NOMO-1 (cell line): ENCODE measurements at regions not wholly inside any gene's neighbourhood (a gene's known extent, or its start where the extent isn't known, plus 50 kb on each side); places are given as distances from the start of the nearest gene placed in this dataset.

Experiments used
- DNase-seq, 2 experiments: peaks; one replicate each; lab custom pipeline; 2025; ENCODE audit not compliant: unreplicated experiment in 2 of 2; lab: John Stamatoyannopoulos, UW

GRCh38 chr1:59135761-59136255, 161.1 kb upstream of the FGGY start:
- no peak for DNase-seq

GRCh38 chr1:59136541-59137275, 160.2 kb upstream of the FGGY start:
- peak; percentile 44 to 52 for DNase-seq

- DNase-seq, result no peak
Measured at GRCh38 chr1:59137276-59137615, 159.6 kb upstream of the FGGY start.

- no peak for DNase-seq
Measured at GRCh38 chr1:59137968-59138367, 158.9 kb upstream of the FGGY start.

- DNase-seq, result peak; percentile 16 to 60
Measured at GRCh38 chr1:59138402-59138801, 158.5 kb upstream of the FGGY start.

GRCh38 chr1:59139396-59139795, 157.5 kb upstream of the FGGY start:
- DNase-seq, result no peak

- DNase-seq, result no peak
Measured at GRCh38 chr1:59141267-59141863, 155.5 kb upstream of the FGGY start.

GRCh38 chr1:59142311-59143132, 154.4 kb upstream of the FGGY start:
- DNase-seq, result no peak

- DNase-seq, result peak in 1 of 2 experiments; percentile 35
Measured at GRCh38 chr1:59143133-59143487, 153.8 kb upstream of the FGGY start.

GRCh38 chr1:59143811-59144210, 153.1 kb upstream of the FGGY start:
- DNase-seq, result no peak

GRCh38 chr1:59144959-59145358, 151.9 kb upstream of the FGGY start:
- DNase-seq, result no peak

- no peak for DNase-seq
Measured at GRCh38 chr1:59146056-59146455, 150.8 kb upstream of the FGGY start.

- peak; percentile 26 to 36 for DNase-seq
Measured at GRCh38 chr1:59146651-59147358, 150.1 kb upstream of the FGGY start.

- DNase-seq, result no peak
Measured at GRCh38 chr1:59149435-59149834, 147.5 kb upstream of the FGGY start.

GRCh38 chr1:59150577-59151386, 146.1 kb upstream of the FGGY start:
- no peak for DNase-seq

GRCh38 chr1:59151387-59151761, 145.5 kb upstream of the FGGY start:
- no peak for DNase-seq

- DNase-seq, result no peak
Measured at GRCh38 chr1:59151860-59152259, 145.0 kb upstream of the FGGY start.

- no peak for DNase-seq
Measured at GRCh38 chr1:59152511-59152910, 144.4 kb upstream of the FGGY start.

- no peak for DNase-seq
Measured at GRCh38 chr1:59154401-59154800, 142.5 kb upstream of the FGGY start.

GRCh38 chr1:59155351-59155750, 141.5 kb upstream of the FGGY start:
- DNase-seq, result no peak
